ENCODE measurements at regions not wholly inside any gene's neighbourhood (a gene's known extent, or its start where the extent isn't known, plus 50 kb on each side); places are given as distances from the start of the nearest gene placed in this dataset.

DNA sequence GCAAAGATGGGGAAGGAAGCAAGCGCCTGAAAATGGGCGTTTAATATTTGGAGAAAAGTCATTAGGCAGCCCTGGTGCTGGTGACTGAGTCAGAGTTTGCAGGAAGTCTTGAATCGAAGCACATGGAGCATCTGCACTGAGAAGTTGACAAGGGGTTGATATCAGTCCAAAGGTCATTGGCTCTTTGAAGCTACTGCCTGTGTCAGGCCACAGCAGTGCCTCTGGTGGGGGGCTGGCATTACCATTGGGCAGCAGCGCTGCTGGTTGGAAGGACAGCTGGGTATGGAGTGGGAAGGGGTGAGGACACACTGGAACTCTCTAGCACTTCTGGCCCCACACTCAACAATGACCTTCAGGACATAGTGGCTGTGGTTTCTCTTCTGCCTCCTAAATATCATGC is 150.4 kb upstream of the ERCC6L2 start:
- DNase-seq (no peak), ATAC-seq (no peak)
- WGBS, 2 donors, result 63 to 71% methylated on average over 4 of the region's 4 CpGs
- Histone ChIP-seq H3K27ac (no peak overlapping the region), H3K27me3 (no peaks in the 10 kb centered on the region), H3K4me3 (no peak overlapping the region), H3K36me3 (replicated peaks in 1 of 2; ENCODE audit: insufficient read depth in 1 of 2, low read depth in 2 of 2) (no peaks in the 10 kb centered on the region), H3K4me1 (no peaks in the 10 kb centered on the region), H3K9me3 (no peaks in the 10 kb centered on the region)
- TF ChIP-seq, protein P1, sequence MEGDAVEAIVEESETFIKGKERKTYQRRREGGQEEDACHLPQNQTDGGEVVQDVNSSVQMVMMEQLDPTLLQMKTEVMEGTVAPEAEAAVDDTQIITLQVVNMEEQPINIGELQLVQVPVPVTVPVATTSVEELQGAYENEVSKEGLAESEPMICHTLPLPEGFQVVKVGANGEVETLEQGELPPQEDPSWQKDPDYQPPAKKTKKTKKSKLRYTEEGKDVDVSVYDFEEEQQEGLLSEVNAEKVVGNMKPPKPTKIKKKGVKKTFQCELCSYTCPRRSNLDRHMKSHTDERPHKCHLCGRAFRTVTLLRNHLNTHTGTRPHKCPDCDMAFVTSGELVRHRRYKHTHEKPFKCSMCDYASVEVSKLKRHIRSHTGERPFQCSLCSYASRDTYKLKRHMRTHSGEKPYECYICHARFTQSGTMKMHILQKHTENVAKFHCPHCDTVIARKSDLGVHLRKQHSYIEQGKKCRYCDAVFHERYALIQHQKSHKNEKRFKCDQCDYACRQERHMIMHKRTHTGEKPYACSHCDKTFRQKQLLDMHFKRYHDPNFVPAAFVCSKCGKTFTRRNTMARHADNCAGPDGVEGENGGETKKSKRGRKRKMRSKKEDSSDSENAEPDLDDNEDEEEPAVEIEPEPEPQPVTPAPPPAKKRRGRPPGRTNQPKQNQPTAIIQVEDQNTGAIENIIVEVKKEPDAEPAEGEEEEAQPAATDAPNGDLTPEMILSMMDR (IDR thresholded peaks at IDR 0.05), result no peak
- TF ChIP-seq POLR2A (IDR thresholded peaks at IDR 0.05), result no peak
- intact Hi-C loops (cut with DNase I), result loop anchor here (10.0 kb wide), 1 partner anchor 490 kb away; no protein-coding TSS in a partner anchor

DNA sequence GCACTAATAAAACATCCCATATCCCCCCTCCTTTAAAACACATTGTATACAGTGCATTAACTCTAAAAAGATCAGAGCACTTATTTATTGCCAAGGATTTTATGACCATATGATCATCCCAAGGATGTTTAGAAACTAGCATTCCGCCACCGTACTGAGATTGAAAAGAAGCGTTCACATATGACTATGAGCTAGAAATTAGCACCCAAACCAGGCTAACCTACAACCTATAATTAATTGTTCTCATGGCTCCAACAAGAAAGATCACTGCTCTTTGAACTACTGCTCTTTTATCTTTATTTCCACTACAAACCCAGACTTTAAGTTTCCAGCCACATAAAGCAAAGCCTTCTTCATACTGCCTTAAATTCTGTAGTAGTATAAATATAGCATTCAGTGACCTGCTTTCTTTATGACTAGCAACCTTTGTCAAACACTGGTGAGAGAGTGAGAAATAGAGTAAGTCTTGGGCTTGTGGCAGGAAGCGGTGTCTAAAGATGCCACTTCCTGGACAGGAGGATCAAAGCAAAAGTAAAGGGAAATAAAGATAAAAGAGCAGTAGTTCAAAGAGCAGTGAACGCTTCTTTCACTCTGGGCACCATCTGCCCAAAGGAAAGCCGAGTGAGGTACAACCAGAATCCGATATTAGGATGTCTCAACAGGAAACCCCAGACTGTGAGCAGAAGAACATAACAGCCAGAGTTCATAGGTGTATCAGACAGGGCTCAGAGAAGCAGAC is 151.1 kb upstream of the ERCC6L2 start:
- no peaks in the 10 kb centered on the region for H3K4me1 ChIP-seq
- intact Hi-C loops (cut with DNase I), result loop anchor here (10.0 kb wide), 1 partner anchor 490 kb away; no protein-coding TSS in a partner anchor
- no peaks in the 10 kb centered on the region for H3K9me3 ChIP-seq
- no peaks in the 10 kb centered on the region for H3K36me3 ChIP-seq (replicated peaks in 1 of 2; ENCODE audit: insufficient read depth in 1 of 2, low read depth in 2 of 2)
- no peak for DNase-seq
- no peak for ATAC-seq
- no peak overlapping the region for H3K27ac ChIP-seq
- TF ChIP-seq, protein P1 (IDR thresholded peaks at IDR 0.05), result no peak
- TF ChIP-seq POLR2A (IDR thresholded peaks at IDR 0.05), result no peak
- 74 to 80% methylated on average over 7 of the region's 7 CpGs for WGBS, 2 donors
- no peaks in the 10 kb centered on the region for H3K27me3 ChIP-seq
- no peak overlapping the region for H3K4me3 ChIP-seq

DNA sequence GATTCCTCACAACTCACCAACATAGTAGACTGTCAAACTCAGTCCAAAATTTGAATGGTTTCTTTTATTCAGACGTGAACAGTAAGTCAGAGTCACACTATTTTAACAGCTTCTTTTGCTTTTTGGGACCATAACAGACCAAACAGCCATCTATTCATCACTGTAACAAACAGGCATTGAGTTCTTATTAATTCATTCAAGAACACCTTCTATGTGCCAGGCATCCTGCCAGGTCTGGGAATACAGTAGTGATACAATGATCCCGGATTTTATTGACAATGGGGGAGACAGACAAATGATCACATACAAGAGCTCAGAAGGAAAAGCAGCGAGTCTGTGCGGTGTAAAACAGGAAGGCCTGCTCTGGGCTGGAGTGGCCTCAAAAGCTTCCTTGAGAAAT is 153.3 kb upstream of the ERCC6L2 start:
- ATAC-seq, result no peak
- intact Hi-C loops (cut with DNase I), result loop anchor here (10.0 kb wide), 1 partner anchor 493 kb away; no protein-coding TSS in a partner anchor

DNA sequence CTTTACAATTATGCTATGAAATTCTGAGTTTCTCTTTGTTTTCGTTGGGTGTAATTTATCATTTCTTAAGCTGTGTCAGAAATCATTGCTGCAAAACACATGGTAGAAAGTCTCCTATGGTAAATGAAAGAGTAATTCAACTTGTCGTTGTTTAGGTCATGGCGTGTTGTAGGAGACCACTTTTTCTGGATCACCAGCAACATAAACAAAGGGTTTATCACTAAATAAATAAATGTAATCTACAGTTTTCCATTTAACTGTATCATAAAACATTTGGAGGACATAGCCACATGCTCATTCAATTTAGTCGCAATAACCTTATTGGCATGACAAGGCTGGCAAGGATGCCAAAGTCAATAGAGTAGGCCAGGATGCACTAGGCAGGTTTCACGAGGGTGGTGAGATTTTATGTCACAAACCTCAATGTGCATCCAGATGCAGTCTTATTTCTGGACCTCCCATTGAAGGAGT is 154.4 kb upstream of the ERCC6L2 start:
- intact Hi-C loops (cut with DNase I), result loop anchor here (10.0 kb wide), 1 partner anchor 494 kb away; no protein-coding TSS in a partner anchor
- Histone ChIP-seq H3K9me3 (no peaks in the 10 kb centered on the region), H3K27ac (no peak overlapping the region), H3K27me3 (no peaks in the 10 kb centered on the region), H3K36me3 (replicated peaks in 1 of 2; ENCODE audit: insufficient read depth in 1 of 2, low read depth in 2 of 2) (no peaks in the 10 kb centered on the region), H3K4me3 (no peak overlapping the region), H3K4me1 (no peaks in the 10 kb centered on the region)
- WGBS, 2 donors, result 32 to 47% methylated on average over 5 of the region's 5 CpGs
- TF ChIP-seq, protein P1 (IDR thresholded peaks at IDR 0.05), result no peak
- TF ChIP-seq POLR2A (IDR thresholded peaks at IDR 0.05), result no peak
- DNase-seq (no peak), ATAC-seq (no peak)

More for the DNA sequence above, 153.3 kb upstream of the ERCC6L2 start:
- Histone ChIP-seq H3K4me1 (no peaks in the 10 kb centered on the region), H3K36me3 (replicated peaks in 1 of 2; ENCODE audit: insufficient read depth in 1 of 2, low read depth in 2 of 2) (no peaks in the 10 kb centered on the region), H3K4me3 (no peak overlapping the region), H3K9me3 (no peaks in the 10 kb centered on the region), H3K27ac (no peak overlapping the region), H3K27me3 (no peaks in the 10 kb centered on the region)
- TF ChIP-seq, protein P1 (IDR thresholded peaks at IDR 0.05), result no peak
- no peak for TF ChIP-seq POLR2A (IDR thresholded peaks at IDR 0.05)
- DNase-seq, result no peak
- 58 to 70% methylated on average over 4 of the region's 4 CpGs for WGBS, 2 donors
